ENCODE measurements at regions not wholly inside any gene's neighbourhood (a gene's known extent, or its start where the extent isn't known, plus 50 kb on each side); places are given as distances from the start of the nearest gene placed in this dataset.
A peak's percentile ranks its signal among the peaks of the same experiment; 100 is the strongest.
"Not testable (repeated sequence)": the region's sequence is repeated elsewhere in the genome, so short reads cannot be mapped to it uniquely, and the experiment has no call there.

- peak in 1 of 3 donors; percentile 59 for DNase-seq
These were observed 190.7 kb upstream of the VIPR2 start for GRCh38 chr7:159335181-159335926.

- not testable (repeated sequence) for DNase-seq
These were observed 188.3 kb upstream of the VIPR2 start for GRCh38 chr7:159332854-159333479.

- DNase-seq: no peak
These were observed 186.8 kb upstream of the VIPR2 start for GRCh38 chr7:159331462-159331861.

GRCh38 chr7:159329818-159330378 is 185.2 kb upstream of the VIPR2 start:
- DNase-seq: peak; percentile 7 to 18 (median 12)

- DNase-seq: no peak
These were observed 183.4 kb upstream of the VIPR2 start for GRCh38 chr7:159328096-159328495.

- no peak for DNase-seq
These were observed 178.7 kb upstream of the VIPR2 start for GRCh38 chr7:159323359-159323758.

- DNase-seq: no peak
These were observed 176.6 kb upstream of the VIPR2 start for GRCh38 chr7:159321278-159321677.

- no peak for DNase-seq
These were observed 174.2 kb upstream of the VIPR2 start for GRCh38 chr7:159318682-159319351.

- DNase-seq: no peak
These were observed 172.6 kb upstream of the VIPR2 start for GRCh38 chr7:159317294-159317693.

- no peak for DNase-seq
These were observed 166.5 kb upstream of the VIPR2 start for GRCh38 chr7:159311172-159311494.

GRCh38 chr7:159310457-159311171 is 165.9 kb upstream of the VIPR2 start:
- DNase-seq: no peak

- not testable (repeated sequence) for DNase-seq
These were observed 164.5 kb upstream of the VIPR2 start for GRCh38 chr7:159309214-159309613.

GRCh38 chr7:159306012-159306411 is 161.3 kb upstream of the VIPR2 start:
- no peak for DNase-seq

GRCh38 chr7:159305185-159305584 is 160.5 kb upstream of the VIPR2 start:
- DNase-seq: not testable (repeated sequence)

- not testable (repeated sequence) for DNase-seq
These were observed 158.8 kb upstream of the VIPR2 start for GRCh38 chr7:159303510-159303909.

- no peak for DNase-seq
These were observed 151.5 kb upstream of the VIPR2 start for GRCh38 chr7:159296093-159296681.

GRCh38 chr7:159286487-159286886 is 141.8 kb upstream of the VIPR2 start:
- DNase-seq: not testable (repeated sequence)

GRCh38 chr7:159281573-159281972 is 136.9 kb upstream of the VIPR2 start:
- DNase-seq: no peak

GRCh38 chr7:159280008-159280407 is 135.3 kb upstream of the VIPR2 start:
- no peak for DNase-seq

- no peak for DNase-seq
These were observed 128.1 kb upstream of the VIPR2 start for GRCh38 chr7:159272739-159273138.

- DNase-seq: peak; percentile 6 to 40 (median 23)
These were observed 127.1 kb upstream of the VIPR2 start for GRCh38 chr7:159271781-159272180.

GRCh38 chr7:159269745-159270144 is 125.1 kb upstream of the VIPR2 start:
- no peak for DNase-seq

Measured in muscle of back (tissue), 3 donors.